ENCODE measurements at regions not wholly inside any gene's neighbourhood (a gene's known extent, or its start where the extent isn't known, plus 50 kb on each side); places are given as distances from the start of the nearest gene placed in this dataset.

DNA sequence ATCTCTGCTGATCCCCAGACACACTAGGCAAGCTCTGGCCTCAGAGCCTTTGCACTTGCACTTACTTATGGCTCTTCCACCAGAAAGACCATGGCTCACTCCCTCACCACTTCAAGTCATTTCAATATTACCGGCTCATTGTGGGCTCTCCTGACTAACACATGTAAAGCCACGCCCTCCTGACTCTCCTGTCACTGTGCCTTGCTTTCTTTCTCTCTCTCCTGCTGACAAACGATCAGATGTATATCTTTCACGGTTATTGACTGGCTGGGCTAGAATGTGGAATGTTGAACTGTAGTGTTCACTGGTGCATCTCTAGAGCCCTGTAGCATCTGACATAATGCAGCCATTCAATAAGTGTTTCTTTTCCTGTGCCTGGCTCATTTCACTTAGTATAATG lies 425.1 kb downstream of the RAB28 start:
- TF ChIP-seq, protein P1, sequence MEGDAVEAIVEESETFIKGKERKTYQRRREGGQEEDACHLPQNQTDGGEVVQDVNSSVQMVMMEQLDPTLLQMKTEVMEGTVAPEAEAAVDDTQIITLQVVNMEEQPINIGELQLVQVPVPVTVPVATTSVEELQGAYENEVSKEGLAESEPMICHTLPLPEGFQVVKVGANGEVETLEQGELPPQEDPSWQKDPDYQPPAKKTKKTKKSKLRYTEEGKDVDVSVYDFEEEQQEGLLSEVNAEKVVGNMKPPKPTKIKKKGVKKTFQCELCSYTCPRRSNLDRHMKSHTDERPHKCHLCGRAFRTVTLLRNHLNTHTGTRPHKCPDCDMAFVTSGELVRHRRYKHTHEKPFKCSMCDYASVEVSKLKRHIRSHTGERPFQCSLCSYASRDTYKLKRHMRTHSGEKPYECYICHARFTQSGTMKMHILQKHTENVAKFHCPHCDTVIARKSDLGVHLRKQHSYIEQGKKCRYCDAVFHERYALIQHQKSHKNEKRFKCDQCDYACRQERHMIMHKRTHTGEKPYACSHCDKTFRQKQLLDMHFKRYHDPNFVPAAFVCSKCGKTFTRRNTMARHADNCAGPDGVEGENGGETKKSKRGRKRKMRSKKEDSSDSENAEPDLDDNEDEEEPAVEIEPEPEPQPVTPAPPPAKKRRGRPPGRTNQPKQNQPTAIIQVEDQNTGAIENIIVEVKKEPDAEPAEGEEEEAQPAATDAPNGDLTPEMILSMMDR (conservative IDR thresholded peaks at IDR 0.05; ENCODE audit: low read depth, low read length), result no peak
- TF ChIP-seq EZH2 (IDR thresholded peaks at IDR 0.05; ENCODE audit: borderline replicate concordance, low read depth, low read length, poor library complexity, severe bottlenecking), result no peak

Measured in A673 (cell line).